GM18909 (cell line): ENCODE measurements at regions not wholly inside any gene's neighbourhood (a gene's known extent, or its start where the extent isn't known, plus 50 kb on each side); places are given as distances from the start of the nearest gene placed in this dataset.

Source experiments
- ATAC-seq: cut with Tn5 transposase; IDR thresholded peaks from one replicate; pipeline ENCODE4 v1.9.1; 2021; ENCODE audit warnings: mild to moderate bottlenecking; ENCODE audit not compliant: unreplicated experiment, poor library complexity

DNA sequence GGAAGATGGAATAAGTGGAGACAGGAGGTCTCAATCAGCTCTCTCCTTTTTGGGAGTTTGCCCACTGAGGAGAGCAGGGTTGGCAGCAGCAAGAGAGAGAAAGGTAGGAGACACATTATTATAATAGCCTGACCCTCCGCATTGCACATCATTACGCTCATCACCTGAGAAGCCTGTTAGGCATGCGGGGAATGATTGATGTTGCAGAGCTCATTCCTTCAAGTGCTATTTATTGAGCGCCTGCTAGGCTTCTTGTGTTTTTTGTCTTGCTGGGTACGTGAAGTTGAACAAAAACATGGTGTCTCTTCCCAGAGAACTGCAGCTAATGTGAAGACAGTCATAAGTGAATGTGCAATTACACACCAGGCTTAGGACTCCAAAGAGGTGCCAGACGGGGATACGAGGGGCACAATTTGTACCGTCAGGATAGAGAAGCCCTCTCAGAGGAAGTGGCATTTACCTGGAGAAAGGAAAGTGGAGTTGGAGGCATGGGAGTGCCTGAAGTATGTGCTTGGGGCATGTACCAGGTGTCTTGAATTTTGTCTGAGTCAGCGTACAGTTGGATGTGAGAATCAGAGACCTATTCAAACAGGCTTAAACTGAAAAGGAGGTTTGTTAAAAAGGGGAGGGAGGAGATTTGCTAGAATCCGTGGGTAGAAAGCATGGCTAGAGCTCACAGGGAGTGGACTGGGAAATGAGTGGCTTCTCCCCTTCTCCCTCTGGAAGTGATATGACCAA lies 90.2 kb upstream of the SOD3 start:
- ATAC-seq = no peak

DNA sequence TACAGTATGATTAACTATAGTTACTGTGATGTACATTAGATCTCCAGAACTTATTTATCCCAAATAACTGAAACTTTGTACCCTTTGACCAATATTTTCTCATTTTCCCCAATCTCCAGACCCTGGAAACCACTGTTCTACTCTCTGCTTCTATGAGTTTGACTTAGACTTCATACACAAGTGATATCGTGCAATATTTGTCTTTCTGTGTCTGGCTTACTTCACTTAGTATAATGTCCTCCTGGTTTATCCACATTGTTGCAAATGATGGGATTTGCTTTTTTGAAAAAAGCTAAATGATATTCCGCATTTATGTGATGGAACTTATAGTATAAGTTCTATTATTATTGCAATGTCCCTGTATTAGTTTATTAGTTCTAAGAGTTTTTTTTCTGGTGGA lies 81.8 kb upstream of the SOD3 start:
- no peak for ATAC-seq

DNA sequence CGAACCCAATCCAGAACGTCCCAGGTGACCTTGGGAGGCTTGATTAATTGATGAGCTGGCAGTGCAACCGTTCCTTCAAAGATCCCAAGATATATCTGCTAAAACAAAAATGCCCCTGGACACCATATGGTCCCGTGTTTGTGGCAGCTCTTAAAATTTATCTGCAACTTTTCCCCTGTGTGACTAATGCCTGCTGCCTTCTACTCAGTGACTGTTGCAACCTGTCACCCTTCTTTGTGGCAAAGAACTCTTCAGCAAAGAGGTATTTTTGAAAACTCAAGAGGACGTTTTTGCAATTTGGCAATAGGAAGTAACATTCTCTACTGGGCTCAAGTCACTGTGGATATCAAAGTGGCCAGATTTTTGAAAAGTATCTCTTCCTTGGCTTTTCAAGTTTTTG lies 75.8 kb upstream of the SOD3 start:
- ATAC-seq = no peak

DNA sequence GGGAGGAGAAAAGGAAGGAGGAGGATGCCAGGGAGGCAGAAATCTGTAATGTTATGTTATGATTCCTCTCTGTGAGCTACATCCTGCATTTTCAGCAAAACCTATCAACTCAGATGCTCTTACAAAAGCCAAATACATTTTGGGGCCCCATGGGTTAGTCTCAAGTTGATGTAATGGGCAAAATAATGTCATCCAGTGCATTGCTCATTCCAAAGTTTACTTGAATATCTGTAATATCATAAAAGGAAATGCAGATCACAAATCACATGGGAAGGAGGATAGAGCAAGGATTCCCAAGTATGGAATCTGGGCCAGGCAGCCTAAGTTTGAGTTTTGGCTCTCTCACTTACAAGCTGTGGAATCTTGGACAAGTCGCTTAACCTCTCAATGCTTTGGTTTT lies 74.9 kb upstream of the SOD3 start:
- no peak for ATAC-seq

DNA sequence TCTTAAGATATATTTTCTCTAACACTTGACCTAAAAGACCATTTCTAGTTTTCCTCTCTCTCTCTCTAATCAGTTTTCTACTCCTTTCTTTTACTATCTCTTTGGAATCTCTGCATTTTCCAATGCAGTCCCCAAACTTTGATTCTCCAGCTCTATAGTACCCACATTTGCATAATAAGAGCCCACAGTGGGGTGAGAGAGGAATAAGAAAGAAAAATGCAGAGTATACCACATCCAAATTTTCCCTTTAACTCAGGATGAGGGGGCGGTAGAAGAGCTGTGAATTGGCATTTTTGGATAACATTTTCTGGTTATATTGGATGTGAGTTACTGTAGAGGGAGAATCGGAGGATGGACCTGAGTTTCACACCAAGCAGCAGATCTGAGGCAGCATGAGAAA lies 74.4 kb upstream of the SOD3 start:
- ATAC-seq = no peak

DNA sequence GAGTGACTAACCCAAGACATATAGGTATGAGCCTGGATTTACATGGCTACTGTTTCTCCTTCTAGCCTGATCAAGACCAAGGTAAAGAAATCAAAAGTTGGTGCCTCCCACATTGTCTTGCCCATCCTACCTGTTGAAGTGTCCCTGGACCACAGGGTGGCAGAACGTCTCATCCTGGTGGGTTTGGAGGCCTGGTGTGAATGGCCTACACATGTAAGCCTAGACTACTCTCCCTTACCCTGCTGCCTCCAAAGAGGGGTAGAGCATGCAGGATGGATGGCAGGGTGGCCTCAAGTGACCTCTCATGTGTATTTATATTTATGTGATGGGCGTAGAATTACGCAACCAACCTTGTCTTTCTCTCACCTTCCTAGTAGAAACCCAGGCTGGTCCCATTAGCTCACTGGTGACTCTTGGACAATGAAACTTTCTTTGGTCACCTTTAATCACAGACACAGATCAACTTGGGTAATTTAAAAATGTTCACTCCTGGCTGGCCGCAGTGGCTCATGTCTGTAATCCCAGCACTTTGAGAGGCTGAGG lies 73.3 kb upstream of the SOD3 start:
- ATAC-seq = no peak

DNA sequence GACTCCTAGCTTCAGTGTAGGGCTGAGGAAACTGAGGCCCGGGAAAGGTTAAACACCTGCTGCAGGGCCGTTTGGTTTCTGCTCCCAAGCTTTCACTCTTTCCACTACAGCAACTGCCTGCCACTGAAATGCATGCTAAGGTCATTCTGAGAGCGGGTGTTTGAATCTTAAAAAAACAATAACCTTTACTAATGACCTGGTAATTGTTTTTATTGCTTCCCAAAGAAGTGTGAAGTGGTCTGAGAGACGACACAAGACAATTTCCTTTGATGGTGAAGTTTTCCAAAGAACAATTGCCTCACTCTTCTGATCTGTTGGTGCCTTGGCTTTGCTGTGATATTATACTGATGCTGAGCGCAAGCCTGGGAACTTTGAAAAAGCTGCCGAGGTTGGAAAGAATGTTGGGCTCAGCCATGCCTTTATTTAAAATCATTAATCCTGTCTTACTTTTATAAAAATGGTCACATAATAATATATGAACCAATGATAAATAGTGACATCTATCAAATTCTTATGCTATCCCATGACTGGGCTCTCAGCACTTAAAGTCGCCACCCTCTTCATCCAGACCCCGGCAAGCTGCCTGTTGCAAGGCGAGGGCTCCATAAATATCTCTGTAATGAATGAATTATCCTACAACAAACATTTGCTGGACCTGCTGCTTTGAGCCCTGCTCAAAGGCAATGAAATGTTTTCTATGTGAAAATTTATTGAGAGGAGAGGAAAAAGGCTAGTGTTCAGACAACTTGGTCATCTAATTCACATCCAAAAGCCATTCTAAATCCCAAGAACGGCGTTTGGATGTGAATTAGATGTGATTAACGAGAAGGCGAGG lies 67.8 kb upstream of the SOD3 start:
- no peak for ATAC-seq

DNA sequence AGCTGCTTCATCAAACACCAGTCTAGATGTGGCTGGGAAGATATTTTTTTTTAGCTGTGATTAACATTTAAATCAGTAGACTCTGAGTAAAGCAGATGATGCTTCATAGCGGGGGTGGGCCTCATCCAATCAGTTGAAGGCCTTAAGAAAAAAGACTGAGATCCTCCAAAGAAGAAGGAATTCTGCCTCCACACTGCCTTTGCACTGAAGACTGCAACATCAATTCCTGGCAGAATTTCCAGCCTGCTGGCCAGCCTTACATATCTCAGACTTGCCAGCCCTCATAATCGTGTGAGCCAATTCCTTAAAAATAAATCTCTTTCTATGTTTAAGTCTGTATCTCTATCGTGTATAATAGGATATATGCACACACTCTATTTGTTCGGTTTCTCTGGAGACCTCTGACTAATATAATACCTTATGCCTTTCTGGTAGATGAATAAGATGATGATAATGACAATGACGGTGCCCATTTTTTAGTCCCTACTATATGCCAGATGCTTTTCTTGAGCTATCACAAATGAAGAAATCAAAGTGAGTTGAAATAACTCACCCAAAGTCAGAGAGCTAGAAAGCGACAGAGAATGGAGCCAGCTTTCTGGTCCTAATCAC lies 66.1 kb upstream of the SOD3 start:
- ATAC-seq = no peak

DNA sequence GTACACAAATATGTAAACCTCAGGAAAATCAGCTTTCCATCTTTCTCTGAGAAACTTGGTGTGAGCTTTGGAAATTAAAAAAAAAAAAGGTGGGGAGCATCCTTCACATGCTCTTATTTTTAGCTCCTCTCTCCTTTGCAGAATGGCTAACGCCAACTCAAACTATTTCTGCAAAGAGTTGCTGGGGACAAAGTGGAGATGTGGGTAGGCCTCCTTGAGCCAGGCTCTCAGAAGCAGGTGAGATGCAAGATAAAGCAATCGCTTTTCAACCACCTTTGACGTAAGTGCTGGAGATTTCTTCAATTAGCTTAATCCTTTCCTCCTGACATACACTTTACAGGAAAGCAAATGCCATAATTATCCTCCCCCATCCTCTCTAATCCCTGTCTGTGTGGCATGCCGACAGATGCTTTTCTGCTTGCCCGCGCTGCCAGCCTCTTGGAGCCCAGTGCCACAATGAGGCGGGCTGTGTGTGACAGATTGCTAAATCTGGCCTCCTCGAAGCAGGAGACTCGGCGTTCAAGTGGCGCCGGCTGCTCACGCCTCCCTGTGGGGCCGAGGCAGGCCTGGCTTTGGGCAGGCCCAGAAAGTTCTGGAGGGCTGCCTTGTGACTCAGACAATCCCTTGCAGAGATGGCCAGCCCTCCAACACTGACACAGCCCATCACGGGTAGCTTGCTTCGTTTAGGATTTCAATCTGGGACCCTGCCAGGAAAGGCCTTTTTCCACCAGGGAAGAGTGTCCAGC lies 64.9 kb upstream of the SOD3 start:
- ATAC-seq = no peak

DNA sequence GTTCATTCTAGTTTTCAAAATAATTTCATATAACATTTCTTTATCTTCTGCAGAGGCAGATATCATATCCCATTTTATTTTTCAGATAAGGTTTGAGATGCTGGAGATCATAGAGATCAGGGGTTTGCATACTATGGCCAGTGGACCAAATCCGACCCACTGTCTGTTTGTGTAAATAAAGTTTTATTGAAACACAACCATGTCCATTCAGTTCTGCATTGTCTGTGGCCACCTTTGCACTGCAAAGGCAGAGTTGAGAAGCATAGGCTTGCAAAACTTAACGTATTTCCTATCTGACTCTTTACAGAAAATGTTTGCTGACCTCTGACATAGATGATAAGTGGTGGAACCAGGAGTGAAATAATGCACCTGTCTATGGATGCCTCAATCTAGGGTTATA lies 63.9 kb upstream of the SOD3 start:
- no peak for ATAC-seq

DNA sequence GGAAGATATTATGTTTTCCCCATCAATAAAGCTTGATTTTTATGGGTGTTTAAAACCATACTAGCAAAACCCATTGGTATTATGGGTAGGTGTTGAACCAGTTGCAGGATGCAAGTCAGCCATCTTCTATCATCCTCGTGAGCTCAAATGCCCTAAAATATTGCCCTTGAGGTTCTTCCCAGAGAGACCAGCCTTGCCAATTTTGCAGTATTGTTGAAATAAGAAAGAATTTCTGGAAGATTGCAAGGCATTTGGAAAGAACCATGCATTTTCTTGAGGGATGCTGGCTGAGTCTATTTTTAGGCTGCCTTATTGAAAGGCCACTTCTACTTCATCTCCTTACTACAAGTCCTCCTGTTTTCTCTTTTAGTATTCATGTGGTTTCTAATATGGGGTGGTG lies 60.9 kb upstream of the SOD3 start:
- ATAC-seq = no peak

DNA sequence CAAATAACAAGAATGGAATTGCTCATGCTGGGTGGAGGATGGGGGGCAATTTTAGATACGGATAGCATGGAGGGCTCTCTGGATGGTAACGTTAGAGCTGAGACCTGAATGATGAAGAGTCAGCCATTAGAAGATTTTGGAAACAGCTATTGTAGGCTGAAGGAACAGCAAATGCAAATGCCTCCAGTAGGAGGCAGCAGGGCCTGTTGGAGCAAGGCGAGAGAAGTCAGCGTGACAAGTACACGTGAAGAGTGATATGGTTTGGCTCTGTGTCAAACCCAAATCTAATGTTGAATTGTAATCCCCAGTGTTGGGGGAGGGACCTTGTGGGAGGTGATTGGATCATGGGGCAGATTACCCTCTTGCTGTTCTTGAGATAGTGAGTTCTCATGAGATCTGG lies 59.3 kb upstream of the SOD3 start:
- ATAC-seq = no peak

DNA sequence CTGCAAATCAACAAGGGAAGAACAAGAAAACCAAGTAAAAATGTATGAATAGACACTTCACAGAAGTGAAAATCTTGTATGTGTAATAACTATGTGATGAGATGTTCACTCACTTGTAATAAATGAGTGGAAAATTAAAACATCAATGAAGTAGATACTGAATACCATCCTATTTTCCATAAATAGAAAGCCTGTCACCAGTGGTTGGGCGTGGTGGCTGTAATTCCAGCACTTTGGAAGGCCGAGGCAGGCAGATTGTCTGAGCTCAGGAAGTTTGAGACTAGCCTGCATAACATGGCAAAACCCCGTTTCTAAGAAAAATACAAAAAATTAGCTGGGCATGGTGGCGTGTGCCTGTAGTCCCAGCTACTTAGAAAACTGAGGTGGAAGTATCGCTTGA lies 53.5 kb upstream of the SOD3 start:
- ATAC-seq = no peak

DNA sequence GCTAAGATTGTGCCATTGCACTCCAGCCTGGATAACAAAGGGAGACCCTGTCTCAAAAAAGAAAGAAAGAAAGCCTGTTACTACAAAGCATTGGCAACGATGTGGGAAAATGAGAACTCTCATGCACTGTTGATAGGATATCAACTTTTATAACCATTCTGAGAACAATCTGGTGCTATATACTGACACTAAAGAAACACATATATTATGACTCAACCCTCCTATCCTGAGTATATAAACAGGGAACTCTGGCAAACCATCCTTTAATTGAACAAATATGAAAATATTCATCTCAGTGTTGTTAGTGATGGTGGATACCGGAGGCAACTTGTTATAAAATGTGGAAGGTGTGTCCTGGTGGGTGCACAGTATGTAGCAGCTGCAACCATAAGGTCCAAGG lies 53.0 kb upstream of the SOD3 start:
- ATAC-seq = no peak

DNA sequence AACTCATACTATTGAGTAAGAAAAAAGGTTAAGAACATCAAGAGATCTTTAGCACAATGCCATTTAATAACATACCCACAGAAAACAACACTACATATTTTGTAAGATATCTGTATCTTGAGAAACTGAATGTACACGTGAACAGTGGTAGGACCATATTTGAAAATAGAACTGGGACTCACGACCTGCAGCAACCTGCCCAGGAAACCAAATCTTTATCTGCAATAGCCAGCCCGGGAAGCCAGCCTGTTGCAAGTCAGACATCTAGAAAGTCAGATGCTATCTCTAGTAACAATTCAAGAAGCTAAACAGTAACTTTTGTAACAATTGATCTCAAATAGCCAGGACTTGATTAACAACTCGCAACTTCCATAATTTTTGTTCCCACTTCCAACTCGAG lies 52.6 kb upstream of the SOD3 start:
- ATAC-seq = no peak

DNA sequence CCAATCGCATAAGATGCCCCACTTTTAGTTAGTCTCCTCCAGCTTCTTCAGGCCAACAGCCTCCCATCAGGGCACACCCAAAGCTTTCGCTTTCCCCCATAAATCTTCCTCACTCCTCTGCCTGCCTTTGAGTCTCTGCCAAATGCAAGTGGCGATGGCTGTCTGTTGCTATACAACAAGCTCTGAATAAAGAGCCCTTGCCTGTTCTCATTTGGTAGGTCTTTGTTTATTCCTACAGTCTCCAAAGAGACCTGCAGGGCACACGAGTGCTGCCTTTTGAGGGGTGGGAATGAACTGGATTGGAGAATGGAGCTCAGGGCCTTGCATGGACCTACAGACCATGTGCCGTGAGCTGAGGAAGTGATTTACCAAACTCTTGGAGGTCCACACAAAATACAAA lies 52.2 kb upstream of the SOD3 start:
- ATAC-seq = no peak

DNA sequence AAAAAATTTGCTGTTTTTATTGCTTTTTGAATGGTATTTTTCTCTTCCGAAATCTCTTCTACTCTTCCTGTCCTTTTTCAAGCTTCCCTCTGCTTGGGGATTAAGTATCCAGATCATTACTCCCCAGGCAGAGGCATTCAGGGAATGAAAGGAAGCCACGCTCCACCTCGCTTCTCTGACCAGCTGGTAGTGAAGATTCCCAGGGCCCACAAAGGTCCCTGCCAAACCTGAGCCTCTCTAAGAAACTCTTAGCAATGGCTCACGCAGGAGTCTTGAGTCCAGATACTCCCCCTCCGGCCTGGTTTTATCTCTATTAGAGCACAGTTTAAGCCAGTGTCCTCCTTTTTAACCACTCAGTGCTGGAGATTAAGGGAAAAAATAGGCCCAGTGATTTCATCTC lies 51.4 kb upstream of the SOD3 start:
- no peak for ATAC-seq

DNA sequence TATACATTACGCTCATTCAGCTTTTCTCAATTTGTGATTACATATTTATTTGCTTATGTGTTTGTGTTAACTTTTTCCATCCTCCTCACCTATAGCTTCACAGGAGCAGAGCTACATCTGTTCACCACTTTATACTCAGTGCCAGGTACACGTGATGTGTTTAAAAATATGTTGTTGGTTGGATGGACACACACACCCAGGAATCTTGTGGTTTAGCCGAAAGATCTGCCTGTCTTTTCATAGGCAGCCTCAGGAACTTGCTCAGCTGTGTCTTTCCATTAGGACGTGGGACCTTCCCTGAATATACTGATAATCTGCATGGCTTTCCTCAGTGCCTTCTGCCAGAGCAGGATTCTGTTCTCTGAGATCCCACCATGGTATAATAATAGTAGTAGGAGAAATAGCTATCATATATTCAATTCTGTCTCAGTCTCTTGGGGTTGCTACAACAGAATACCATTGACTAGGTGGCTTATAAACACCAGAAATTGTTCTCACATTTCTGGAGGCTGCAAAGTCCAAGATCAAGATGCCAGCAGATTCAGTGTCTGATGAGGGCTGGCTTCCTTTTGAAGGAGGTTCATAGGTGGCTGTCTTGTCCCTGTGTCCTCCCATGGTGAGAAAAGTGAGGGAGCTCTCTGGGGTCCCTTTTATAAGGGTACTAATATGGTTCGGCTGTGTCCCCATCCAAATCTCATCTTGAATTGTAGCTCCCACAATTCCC lies 50.0 kb upstream of the SOD3 start:
- no peak for ATAC-seq
